HG03280 (cell line): ENCODE measurements at regions not wholly inside any gene's neighbourhood (a gene's known extent, or its start where the extent isn't known, plus 50 kb on each side); places are given as distances from the start of the nearest gene placed in this dataset.
"Not testable (repeated sequence)": the region's sequence is repeated elsewhere in the genome, so short reads cannot be mapped to it uniquely, and the experiment has no call there.

ENCODE experiments used
- ATAC-seq: cut with Tn5 transposase; IDR thresholded peaks from one replicate; pipeline ENCODE4 v1.9.1; 2021; ENCODE audit warnings: mild to moderate bottlenecking, moderate library complexity; ENCODE audit not compliant: unreplicated experiment

DNA sequence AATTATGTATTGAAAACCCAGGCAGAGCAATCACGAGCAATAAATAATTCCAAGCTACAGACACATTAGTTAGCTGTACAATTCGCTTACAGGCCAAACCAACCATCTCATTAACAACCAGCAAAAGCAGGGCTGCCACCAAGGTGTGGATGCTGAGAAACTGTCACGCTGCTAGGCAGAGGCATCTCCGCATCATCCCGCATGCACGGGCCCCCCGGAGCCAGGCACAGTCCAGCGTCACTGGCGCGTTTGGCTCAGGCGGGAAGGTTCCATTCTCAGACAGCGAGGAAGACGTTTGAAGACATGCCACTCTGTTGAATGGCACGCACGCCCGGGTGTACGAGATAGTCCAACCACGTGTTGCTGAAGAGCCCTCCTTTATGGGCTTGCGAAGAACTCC is 184.0 kb downstream of the OLFM1 start:
- ATAC-seq: no peak

DNA sequence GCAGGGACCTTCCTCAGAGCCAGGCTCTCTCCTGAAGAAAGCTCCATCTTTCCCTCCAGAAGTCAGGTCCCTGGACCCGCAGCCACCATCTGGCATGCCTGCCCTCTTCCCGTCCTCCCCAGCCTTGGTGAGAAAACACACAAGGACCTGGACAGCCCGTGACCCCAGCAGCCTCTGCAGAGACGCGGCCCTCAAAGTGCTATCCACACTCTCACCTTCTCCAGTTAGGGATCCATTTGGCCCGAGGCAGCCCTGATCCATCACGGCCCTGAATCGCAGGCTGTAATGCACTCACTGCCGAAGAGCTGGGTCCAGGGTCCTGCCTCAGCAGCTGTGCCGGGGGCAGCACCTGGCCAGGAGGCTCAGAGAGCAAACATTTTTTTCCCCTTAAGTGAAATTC is 185.1 kb downstream of the OLFM1 start:
- no peak for ATAC-seq

DNA sequence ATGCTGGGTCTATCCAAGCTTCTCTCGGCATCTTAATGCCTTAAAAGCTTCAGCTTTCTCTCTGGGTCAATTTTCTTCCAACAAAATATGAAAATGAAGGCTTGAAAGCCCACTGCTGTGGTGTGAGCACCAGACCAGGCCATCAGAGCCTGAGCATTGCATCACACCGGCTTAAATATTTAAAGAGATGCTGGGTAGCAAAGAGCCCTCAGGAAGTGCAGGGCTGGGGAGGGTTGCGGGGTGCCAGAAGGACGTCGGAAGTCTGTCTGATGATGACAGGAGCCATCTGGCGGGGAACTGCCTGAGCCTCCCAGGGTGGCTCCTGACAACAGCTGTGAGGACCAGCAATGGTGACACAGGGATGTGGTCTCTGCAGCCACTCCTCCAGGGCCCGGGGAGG is 185.5 kb downstream of the OLFM1 start:
- no peak for ATAC-seq

DNA sequence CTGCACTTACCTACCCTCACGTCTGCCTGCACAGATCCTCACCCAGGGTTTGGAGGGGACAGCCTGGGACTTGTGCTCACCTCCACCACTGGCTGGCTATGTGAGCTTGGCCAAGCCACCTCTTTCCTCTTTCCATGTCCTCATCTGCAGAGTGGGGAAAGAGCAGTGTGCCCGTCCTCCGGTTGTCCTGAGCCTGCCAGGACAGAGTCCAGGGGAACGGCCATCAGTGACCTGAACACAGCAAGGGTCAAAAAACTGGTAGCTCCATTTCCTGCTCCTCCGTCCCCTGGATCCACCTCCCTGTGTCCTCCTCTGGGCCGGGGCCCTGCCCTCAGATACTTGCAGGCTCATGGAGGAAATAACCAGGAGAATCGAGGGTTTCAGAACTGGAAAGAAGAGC is 187.7 kb downstream of the OLFM1 start:
- ATAC-seq: no peak

DNA sequence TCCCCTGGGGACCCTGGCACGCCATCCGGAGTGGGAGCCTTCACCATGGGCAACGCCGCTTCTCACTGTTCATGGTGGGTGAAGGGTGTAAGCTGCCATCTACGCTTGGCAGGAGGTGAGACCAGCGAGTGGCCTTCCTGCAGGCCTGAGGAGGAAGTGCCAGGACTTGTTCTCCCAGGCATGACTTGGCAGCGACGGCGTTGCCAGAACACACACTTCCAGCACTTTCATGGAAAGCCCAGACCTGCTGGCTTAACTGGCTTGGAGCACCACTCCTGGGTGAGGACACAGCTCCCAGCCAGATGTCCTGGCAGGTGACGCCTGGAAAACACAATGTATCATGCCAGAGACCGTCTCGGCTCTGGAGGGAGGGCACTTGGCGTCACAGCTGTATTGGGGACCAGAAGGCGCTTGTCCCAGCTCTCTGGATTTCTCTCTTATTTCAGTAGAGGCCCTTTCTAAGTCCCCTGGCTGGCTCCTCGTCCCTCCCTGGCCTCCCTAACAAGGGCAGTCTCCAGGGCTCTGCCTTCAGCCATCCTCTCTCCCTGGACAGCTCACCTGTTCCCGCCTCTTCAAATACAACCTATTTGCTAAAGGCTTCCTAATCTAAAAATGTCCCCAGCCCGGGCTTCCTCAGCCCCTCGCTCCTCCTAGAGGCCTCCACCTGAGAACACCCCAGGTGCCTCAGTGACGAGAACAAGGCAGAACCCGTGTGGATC is 188.3 kb downstream of the OLFM1 start:
- ATAC-seq: no peak

DNA sequence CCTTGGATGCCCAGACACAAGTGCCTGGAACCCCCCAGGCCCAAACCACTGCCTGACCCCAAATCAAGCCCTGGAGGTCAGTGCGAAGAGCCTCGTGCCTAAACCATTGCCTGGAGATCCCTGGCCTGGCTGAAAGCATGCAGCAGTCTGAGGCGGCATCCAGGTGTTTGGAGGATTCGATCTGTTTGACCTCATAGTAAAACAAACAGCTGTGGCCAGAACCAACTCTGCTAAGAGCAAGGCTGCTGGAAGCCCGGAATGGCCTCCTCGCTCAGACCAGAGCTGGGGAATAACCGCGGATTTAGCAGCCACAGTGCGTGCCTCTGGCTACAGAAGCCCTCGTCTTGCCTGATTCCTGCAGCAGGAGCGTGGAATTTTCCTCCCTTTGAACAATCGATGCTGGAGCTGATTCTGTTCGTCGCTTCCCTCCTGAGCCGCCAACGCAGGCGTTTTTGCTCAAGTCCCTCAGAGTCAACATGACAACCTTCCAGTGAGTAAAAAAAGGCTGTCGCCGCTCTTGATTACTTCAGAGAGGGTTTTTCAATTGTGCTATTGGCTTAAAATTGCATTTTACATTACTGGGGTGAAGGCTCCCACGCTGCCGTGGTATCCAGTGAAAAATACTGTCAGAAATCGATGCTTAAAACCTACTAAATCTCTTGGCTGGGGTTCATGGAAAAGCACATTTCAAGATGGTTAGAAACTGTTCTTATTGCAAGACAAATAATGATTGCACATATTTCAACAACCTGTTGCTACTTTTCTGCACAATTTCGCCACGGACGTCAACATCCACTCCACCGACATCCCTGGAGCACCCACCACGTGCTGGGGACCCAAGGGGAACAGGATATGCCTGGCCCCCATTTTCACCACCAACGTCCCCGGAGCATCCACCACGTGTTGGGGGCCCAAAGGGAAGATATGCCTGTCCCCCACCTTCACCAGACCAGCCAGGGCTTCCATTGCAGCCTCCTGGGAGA is 190.0 kb downstream of the OLFM1 start:
- ATAC-seq: no peak

DNA sequence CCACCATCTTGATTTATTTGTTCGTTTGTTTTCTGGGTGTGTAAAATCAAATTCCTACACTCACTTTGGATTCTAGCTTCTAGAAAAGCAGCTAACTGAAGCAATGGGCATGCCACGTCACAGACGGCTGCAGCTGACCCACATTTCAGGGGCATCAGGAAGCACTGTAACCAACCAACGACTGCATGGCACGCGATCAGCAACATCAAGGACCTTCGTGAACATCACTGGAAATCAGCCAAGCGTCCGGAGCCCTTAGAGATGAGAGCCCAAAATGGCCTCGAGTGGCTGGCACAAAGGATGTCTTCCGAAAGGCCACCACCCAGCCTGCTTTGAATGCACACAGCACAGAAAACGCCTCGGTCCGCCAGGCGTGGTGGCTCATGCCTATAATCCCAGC is 191.1 kb downstream of the OLFM1 start:
- ATAC-seq: no peak

DNA sequence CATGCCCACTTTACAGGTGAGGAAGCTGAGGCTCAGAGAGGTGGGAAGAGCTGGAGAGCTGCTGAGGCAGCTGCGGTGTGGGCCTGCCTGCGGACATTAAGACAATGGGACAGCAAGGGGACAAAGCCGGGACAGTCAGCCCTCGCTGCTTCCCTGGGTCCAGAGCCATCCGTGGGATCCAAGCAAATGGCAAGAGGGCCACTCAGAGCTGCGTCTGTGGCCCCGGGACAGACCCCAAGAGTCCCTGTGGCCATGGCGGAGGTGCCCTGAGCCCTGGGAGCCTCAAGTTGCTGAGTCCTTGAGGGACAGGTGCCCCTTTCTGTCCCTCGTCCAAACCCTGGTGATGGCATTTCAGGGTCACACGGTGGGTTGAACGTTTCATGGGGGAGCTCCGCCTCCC is 191.9 kb downstream of the OLFM1 start:
- ATAC-seq: no peak

DNA sequence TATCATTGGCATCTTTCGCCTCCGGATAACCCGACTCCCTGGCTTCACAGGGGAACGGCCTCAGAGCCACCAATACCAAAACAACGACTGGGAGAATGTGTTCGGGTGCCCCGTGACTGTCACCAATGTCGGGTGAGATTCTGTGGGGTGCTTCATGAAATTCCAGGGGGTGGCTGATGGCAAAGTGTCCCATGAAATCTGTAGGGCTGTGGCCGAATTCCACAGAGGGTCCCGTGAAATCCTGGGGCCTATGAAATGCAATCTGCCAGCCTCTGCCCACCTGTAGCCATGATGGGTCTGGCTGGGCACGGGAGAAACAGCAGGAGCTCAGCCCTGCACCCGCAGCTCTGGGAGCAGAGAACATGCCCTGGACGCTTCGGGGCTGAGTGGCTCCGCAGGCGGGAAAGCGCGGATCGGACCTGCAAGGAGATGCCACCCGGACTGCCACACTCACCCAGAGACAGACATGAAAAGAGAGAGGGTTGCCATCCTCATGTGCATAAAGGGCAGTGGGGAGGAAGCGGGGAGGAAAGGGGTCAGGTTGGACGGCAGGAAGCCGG is 192.4 kb downstream of the OLFM1 start:
- ATAC-seq: no peak

DNA sequence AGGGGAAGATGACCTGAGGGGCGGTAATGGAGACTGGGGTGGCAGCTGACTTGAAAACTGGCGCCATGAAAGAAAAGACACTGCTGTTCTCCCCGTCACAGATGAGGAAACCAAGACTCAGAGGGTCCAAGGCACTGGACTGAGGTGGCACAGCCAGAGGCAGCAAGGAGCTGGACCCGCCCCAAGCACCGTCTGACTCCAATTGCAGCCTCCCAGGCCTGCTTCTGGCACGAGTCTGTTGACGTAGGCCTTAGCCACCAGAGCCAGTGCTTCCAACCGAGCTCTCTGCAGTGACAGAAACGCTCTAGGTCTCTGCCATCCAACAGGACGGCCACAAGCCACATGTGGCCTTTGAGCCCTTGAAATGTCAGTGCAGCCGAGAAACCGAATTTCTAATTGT is 193.2 kb downstream of the OLFM1 start:
- no peak for ATAC-seq

DNA sequence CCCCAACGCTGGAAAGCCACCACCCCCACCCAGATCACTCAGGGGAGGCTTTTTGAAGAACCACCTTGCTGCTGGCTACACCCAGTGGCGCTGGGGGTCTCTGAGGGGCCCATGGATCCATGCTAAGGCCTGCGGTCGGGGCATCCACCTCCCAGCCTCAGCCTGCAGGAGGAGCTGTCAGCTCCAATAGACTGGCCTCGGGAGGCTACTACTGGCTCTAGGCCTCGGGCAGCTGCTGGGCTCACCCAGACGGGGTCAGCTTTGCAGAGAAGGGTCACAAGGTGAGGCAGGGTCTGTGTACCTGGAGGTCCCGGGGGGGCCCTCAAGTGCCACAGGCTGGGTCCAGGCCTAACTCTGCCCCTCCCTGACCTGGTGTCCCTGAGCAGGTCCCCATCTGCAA is 193.7 kb downstream of the OLFM1 start:
- no peak for ATAC-seq

DNA sequence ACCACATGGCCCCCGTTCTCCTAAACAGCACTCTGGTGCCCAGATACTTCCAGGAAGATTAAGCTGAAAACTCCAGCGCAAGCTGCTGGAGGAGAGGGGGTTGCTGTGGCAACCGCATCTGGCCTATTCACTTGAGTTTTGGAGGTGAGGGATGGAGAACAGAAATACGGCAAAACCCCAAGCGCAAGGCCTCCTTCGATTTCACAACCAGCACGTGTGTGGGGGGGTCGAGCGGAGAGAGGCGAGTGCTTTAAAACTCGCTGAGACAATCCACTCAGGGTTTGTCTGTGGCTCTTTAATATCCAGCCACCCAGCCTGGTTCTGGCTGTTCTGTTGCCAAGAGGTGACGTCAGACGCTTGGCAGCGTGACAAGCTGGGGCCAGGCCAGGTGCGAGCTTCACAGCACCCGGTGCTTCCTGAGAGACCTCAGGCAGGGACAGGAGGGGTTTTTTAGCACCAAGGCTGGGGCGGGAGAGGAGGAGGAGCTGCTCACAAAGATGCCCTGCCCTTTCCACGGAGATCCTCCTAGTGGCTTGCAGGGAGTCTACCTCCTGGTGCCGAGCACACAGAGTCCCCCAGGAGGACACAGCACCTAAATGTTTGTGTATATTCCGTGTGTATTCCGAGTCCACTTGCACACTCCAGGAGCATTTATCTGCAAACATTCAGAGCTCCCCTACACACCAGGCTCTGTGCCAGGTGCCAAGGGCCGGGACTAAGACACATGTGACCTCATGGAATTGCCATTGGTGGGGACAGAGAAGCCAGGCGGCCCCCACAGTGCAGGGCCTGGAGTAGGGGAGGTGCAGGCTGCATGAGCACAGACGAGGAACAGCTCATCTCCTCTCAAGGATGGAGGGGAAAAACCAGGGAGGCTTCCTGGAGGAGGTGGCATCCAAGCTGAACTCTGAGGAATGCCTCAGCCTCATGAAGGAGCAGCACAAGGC is 194.6 kb downstream of the OLFM1 start:
- ATAC-seq: no peak

DNA sequence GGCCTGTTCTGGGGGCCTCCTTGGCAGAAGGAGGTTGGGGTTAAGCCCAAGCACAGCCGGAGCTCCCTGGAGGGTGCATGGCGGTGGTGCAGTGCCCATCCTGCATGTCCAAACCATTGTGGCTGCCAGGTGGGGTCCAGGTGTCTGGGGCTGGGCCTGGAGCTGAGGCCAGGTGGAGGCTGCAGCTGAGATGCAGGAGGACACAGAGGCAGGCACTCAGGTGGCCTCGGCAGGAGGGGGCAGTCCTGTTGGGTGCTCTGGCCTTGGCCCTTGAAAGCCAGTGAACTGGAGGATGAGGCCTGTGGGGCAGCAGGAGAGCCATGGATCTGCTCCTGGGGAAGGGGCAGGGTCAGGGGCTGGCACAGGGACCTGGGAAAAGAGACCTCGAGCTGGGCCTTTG is 195.3 kb downstream of the OLFM1 start:
- ATAC-seq: no peak

DNA sequence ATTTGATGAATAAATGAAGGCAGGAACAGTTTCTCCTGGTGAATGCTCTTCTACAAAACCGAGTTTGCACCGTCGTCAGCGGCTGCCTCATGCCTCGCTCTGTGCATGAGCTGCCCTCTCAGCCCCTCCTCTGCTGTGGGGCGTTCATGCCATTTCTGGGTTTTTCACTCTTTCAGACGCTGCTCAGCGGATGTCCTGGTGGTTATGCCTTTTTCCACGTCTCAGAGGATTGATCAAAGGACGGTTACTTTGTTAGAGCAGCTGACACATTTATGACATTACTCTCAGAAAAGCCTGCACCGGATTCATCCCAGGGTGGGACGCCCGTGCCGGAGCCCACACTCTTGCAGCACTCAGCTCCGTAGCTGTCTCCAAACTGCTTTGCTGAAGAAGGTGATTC is 195.9 kb upstream of the PPP1R26 start:
- ATAC-seq: no peak

DNA sequence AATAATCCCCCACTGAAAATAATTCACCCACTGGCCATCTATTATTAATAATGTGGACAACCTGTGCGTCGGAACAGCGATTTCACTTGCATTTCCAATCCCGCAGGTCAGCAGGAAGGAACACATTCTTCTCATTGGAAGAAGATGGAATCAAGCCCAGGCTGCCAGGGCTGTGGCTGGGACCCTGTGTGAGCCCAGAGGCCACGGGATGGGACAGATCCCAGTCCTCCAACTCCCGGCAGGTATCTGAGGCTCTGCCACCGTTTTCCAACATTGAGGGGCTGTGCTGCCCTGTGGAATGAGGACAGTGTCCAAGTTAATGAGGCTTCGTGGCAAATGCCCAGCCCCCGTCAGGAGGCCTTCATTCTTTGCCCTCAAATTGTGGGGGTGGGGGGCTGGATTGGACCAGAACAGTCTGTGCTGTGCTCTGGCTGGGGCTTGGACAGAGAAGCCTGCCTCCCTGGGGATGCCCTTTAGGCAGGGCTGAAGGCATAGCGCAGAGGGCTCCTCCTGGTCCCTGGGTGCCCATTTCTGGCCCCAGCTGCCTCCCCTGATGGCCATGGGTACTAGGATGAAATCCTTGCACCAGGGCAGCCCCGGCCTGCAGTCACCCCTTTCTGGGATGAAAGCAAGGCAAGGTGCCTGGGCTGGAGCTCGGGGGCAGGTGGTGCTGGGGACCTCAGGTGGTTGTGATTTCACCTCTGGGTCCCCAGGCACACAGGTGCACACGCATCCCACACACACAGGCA is 195.0 kb upstream of the PPP1R26 start:
- no peak for ATAC-seq

DNA sequence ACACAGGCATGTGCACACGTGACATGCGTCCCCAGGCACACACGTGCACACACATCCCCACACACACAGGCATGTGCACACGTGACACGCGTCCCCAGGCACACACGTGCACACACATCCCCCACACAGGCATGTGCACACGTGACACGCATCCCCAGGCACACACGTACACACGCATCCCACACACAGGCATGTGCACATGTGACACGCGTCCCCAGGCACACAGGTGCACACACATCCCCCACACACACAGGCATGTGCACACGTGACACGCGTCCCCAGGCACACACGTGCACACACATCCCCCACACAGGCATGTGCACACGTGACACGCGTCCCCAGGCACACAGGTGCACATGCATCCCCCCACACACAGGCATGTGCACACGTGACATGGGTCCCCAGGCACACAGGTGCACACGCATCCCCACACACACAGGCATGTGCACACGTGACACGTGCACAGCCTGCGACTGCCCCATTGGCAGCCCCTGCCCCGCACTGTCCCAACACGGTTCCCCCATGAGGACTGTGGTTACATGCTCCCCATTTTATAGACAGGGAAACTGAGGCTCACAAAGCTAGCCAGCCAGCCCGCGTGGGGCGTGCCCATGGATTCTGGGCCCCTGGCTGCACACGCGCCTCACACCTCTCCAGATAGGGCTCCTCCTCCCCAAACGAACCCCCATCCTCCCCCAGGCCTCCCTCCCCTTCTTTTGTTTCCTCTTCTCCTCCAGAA is 193.2 kb upstream of the PPP1R26 start:
- ATAC-seq: not testable (repeated sequence)

DNA sequence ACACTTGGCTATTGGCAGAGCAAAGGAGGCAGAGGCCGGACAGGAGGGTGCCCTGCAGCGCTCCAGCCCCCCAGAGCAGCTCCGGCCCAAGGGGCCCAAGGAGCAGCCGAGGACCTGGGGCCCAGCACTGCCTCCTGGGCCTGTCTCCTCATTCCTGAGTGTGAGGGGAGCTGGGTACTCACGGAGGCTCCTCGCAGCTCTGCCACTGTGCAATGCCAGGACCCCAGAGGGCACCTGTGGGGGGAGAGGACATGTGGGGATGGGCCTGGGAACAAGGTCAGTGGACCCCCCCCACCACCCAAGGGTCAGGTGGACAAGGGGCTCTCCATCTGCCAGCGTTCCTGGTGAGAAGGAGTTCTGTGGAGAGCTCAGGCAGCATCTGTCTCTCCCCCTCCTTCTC is 192.6 kb upstream of the PPP1R26 start:
- ATAC-seq: no peak

DNA sequence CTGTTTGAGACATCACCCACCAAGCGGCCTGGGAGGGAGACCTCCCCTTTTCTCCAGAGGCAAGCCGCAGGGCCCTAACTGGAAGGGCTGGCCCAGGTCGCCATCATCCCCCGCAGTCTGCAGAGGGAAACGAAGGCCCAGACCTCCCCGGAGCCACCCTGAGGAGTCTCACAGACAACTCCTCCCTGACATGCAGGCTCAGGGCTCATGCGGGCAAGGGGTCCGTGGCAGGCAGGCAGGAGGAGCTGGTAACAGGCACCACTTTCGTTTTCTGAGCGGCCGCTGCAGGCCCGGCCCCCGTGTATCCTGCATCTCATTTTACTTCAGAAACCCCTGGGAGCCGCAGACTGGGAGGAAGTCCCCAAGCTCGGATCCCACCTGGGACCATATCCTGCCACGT is 192.0 kb upstream of the PPP1R26 start:
- ATAC-seq: no peak

DNA sequence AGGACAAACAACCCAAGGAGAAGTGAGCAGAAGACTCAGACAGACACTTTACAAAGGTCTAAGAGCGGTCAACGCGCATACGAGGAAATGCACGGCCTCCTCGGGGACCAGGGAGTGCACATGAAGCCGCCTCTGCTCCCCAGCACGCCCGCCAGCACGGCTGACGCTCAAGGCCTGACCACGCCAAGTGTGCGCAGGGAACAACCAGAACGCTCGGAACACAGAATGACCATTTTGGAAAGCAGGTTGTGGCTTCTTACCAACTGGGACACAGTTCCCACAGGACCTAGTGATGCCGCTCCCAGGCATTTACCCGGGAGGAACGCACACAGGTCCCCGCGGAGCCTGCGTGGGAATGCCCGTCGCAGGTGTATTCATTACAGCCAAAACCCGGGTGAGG is 191.5 kb upstream of the PPP1R26 start:
- ATAC-seq: no peak
